ENCODE measurements at regions not wholly inside any gene's neighbourhood (a gene's known extent, or its start where the extent isn't known, plus 50 kb on each side); places are given as distances from the start of the nearest gene placed in this dataset.
"Not testable (repeated sequence)": the region's sequence is repeated elsewhere in the genome, so short reads cannot be mapped to it uniquely, and the experiment has no call there.

DNA sequence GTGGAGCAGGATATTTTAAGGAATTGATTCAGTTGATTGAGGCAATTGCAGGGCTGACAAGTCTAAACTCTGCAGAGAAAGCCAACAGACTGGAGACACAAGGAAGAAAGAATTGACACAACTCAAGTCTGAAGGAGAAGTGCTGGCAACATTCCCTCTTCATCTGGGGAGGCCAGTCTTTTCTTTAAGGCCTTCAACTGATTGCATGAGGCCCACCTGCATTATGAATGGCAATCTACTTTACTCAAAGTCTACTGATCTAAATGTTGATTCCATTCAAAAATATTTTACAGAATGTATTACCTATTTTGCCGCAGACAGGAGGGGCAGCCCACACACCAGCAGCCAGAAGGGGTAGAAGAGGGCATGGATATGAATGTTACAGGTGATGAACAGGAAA is 425.2 kb downstream of the PCDH10 start:
- H3K36me3 ChIP-seq (ENCODE audit: insufficient read depth, low read length): no peaks in the 10 kb centered on the region
- H3K79me2 ChIP-seq (ENCODE audit: control insufficient read depth, insufficient read depth, low read length, unreplicated experiment): no peaks in the 10 kb centered on the region
- H3K27me3 ChIP-seq (ENCODE audit: insufficient read depth, low read length): no peaks in the 10 kb centered on the region
- no peak overlapping the region for H3K27ac ChIP-seq (ENCODE audit: low read depth, low read length)
- no peak overlapping the region for H3K4me3 ChIP-seq (ENCODE audit: low read depth, low read length)
- H3K4me1 ChIP-seq (ENCODE audit: control insufficient read depth, insufficient read depth, low read length, unreplicated experiment): no peaks in the 10 kb centered on the region
- no peak overlapping the region for H2AFZ ChIP-seq (ENCODE audit: low read length, unreplicated experiment)

DNA sequence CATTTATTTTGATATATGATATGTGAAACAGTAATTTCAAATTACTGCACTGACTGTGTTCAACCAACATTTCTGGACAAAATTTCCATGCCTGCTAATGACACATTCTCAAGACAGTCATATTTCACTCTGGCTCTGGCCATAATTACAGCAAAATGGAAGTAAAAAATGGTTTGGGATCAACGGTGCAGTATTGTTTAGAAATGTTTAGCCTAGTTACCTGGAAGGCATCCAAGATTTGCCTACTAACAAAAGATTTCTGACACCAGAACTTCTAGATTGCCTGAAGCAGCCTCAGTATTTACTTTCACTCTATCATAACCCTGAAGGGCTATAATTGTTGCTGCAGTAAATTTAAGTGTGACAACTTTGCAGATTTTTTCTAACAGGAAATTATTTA is 416.3 kb downstream of the PCDH10 start:
- Histone ChIP-seq H2AFZ (ENCODE audit: low read length, unreplicated experiment) (no peak overlapping the region), H3K4me1 (ENCODE audit: control insufficient read depth, insufficient read depth, low read length, unreplicated experiment) (no peaks in the 10 kb centered on the region), H3K27me3 (ENCODE audit: insufficient read depth, low read length) (no peaks in the 10 kb centered on the region), H3K79me2 (ENCODE audit: control insufficient read depth, insufficient read depth, low read length, unreplicated experiment) (no peaks in the 10 kb centered on the region), H3K27ac (ENCODE audit: low read depth, low read length) (no peak overlapping the region), H3K4me3 (ENCODE audit: low read depth, low read length) (no peak overlapping the region), H3K36me3 (ENCODE audit: insufficient read depth, low read length) (no peaks in the 10 kb centered on the region)

DNA sequence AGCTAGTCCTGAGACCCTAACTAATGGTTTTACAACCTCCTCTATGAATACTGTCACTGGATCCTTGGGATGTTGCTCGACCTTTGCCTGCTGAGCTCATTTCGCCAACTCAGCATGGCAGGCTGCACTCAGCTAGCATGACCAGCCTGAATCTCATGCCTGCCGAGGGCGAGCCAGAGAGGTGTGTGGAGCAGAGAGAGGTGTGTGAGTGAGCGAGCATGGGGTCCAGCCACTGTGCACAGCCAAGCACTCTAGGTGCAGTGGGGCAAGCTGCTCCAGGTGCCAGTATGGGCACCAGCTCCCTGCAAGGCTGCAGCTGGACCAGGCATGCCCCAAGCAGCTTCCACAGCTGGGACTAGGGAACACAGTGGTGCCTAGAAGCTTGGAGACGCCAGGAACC is 410.9 kb downstream of the PCDH10 start:
- Histone ChIP-seq H3K36me3 (ENCODE audit: insufficient read depth, low read length) (no peaks in the 10 kb centered on the region), H3K79me2 (ENCODE audit: control insufficient read depth, insufficient read depth, low read length, unreplicated experiment) (no peaks in the 10 kb centered on the region), H3K4me3 (ENCODE audit: low read depth, low read length) (no peak overlapping the region), H2AFZ (ENCODE audit: low read length, unreplicated experiment) (no peak overlapping the region), H3K4me1 (ENCODE audit: control insufficient read depth, insufficient read depth, low read length, unreplicated experiment) (no peaks in the 10 kb centered on the region), H3K27ac (ENCODE audit: low read depth, low read length) (no peak overlapping the region), H3K27me3 (ENCODE audit: insufficient read depth, low read length) (no peaks in the 10 kb centered on the region)

DNA sequence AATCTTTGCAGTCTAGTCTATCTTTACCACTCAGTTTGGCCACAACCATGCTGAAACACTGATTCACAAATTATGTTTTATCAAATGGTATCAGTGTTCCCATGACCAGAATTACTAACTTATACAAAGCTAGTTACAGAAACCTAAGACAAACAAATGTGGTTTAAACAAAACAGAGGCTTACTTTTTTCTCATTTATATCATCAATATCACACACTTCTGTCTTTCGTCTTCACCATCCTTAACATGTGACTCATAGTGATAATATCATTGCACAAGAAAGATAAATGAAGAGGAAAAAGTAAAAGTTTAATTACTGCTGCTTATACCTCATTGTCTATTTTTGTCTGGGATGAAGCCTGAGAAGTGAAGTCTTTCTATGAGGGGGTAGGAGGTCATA is 406.6 kb downstream of the PCDH10 start:
- Histone ChIP-seq H3K79me2 (ENCODE audit: control insufficient read depth, insufficient read depth, low read length, unreplicated experiment) (no peaks in the 10 kb centered on the region), H3K4me3 (ENCODE audit: low read depth, low read length) (no peak overlapping the region), H3K27me3 (ENCODE audit: insufficient read depth, low read length) (no peaks in the 10 kb centered on the region), H2AFZ (ENCODE audit: low read length, unreplicated experiment) (no peak overlapping the region), H3K27ac (ENCODE audit: low read depth, low read length) (no peak overlapping the region), H3K36me3 (ENCODE audit: insufficient read depth, low read length) (no peaks in the 10 kb centered on the region), H3K4me1 (ENCODE audit: control insufficient read depth, insufficient read depth, low read length, unreplicated experiment) (no peaks in the 10 kb centered on the region)

DNA sequence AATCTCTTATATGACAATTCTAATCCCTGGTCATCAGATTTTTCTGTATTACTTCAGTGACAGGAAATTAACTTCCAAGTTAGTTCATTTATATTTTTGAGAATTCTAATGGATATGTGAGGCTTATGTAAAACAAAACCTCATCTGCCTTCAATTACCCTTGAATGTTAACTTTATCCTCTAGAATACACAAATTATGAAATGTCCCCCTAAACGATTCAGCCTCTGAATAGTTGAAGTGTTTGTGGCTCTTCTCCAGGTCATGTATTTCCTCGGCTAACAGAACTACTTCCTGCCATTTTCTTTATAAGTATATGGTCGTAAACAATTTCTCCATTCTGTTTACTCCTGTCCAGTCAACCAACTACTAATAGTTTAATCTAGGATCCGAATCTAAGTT is 401.3 kb downstream of the PCDH10 start:
- no peak overlapping the region for H3K4me3 ChIP-seq (ENCODE audit: low read depth, low read length)
- no peak overlapping the region for H3K27ac ChIP-seq (ENCODE audit: low read depth, low read length)
- no peaks in the 10 kb centered on the region for H3K79me2 ChIP-seq (ENCODE audit: control insufficient read depth, insufficient read depth, low read length, unreplicated experiment)
- no peak overlapping the region for H2AFZ ChIP-seq (ENCODE audit: low read length, unreplicated experiment)
- no peaks in the 10 kb centered on the region for H3K27me3 ChIP-seq (ENCODE audit: insufficient read depth, low read length)
- H3K36me3 ChIP-seq (ENCODE audit: insufficient read depth, low read length): no peaks in the 10 kb centered on the region
- H3K4me1 ChIP-seq (ENCODE audit: control insufficient read depth, insufficient read depth, low read length, unreplicated experiment): no peaks in the 10 kb centered on the region

DNA sequence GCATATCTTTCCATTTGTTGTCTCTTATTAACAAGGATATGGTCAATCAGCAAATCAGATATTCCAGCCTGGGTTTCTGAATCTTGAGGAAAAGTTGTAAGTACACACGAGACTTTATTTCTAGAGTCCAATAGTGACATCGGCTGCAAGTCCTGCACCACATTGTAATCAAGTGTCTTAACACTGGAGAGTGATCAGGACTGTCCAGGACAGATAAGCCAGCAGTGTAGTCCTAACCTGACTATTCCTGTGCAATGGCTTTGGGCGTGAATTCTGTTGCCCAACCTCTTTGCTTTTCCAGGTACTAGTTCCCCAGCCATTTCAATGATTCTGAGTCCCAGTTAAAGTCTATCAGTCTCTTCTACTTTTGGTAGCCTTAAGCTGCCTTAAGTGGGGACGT is 395.0 kb downstream of the PCDH10 start:
- Histone ChIP-seq H3K4me1 (ENCODE audit: control insufficient read depth, insufficient read depth, low read length, unreplicated experiment) (no peaks in the 10 kb centered on the region), H3K4me3 (ENCODE audit: low read depth, low read length) (no peak overlapping the region), H3K36me3 (ENCODE audit: insufficient read depth, low read length) (no peaks in the 10 kb centered on the region), H3K27ac (ENCODE audit: low read depth, low read length) (no peak overlapping the region), H3K27me3 (ENCODE audit: insufficient read depth, low read length) (no peaks in the 10 kb centered on the region), H2AFZ (ENCODE audit: low read length, unreplicated experiment) (no peak overlapping the region), H3K79me2 (ENCODE audit: control insufficient read depth, insufficient read depth, low read length, unreplicated experiment) (no peaks in the 10 kb centered on the region)

DNA sequence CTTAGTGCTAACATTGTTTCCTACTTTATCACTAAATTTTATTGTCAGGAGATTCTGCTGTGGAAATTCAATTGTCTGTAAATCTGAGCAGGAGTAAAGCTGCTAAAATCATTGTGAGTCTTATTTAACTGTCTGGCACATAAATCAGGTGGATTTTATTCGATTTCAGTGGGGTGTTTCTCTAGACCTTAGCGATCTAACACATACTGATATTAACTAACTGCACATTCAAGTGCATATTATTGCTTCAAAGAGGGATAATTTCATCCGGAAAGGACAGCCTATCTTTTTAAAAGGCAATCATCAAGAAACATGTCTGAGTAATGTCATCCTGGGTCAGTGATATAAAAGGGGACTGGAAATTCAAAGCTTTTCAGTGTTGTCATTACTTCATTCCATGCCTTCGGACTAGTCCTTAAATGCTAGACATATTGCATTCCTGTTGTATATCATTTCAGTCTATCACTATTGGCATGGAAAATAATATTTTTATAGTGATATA is 388.7 kb downstream of the PCDH10 start:
- Histone ChIP-seq H3K4me1 (ENCODE audit: control insufficient read depth, insufficient read depth, low read length, unreplicated experiment) (no peaks in the 10 kb centered on the region), H3K27me3 (ENCODE audit: insufficient read depth, low read length) (no peaks in the 10 kb centered on the region), H2AFZ (ENCODE audit: low read length, unreplicated experiment) (no peak overlapping the region), H3K36me3 (ENCODE audit: insufficient read depth, low read length) (no peaks in the 10 kb centered on the region), H3K27ac (ENCODE audit: low read depth, low read length) (no peak overlapping the region), H3K4me3 (ENCODE audit: low read depth, low read length) (no peak overlapping the region), H3K79me2 (ENCODE audit: control insufficient read depth, insufficient read depth, low read length, unreplicated experiment) (no peaks in the 10 kb centered on the region)

DNA sequence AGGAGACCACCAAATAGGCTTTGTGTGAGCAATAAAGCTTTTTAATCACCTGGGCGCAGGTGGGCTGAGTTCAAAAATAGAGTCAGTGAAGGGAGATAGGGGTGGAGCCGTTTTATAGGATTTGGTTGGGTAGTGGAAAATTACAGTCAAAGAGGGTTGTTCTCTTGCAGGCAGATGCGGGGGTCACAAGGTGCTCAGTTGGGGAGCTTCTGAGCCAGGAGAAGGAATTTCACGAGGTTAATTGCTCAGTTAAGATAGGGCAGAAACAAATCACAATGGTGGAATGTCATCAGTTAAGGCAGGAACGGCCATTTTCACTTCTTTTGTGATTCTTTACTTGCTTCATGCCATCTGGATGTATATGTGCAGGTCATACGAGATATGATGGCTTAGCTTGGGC is 385.1 kb downstream of the PCDH10 start:
- H2AFZ ChIP-seq (ENCODE audit: low read length, unreplicated experiment); H3K36me3 ChIP-seq (ENCODE audit: insufficient read depth, low read length); H3K4me3 ChIP-seq (ENCODE audit: low read depth, low read length); H3K27me3 ChIP-seq (ENCODE audit: insufficient read depth, low read length); H3K79me2 ChIP-seq (ENCODE audit: control insufficient read depth, insufficient read depth, low read length, unreplicated experiment); H3K4me1 ChIP-seq (ENCODE audit: control insufficient read depth, insufficient read depth, low read length, unreplicated experiment); H3K27ac ChIP-seq (ENCODE audit: low read depth, low read length): not testable (repeated sequence)

DNA sequence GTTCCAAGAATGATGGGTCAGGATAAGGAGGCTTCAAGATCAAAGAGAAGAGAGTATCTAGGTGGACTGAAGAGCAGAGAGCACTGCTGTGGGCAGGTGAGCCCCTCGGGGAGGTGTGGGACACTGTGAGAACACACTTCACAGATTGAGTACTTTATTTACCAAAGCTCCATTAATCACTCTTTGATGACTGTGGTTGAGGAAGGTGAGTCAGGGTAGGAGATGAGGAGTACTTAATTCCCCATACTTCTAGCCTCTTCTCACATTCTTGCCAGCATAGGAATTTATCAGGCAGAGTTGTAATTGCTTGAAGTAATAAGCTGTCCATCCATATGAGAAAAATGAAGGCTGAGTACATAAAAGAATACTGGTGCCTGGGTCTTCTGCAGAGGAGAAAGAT is 375.3 kb downstream of the PCDH10 start:
- H3K4me3 ChIP-seq (ENCODE audit: low read depth, low read length): no peak overlapping the region
- H3K4me1 ChIP-seq (ENCODE audit: control insufficient read depth, insufficient read depth, low read length, unreplicated experiment): no peaks in the 10 kb centered on the region
- no peaks in the 10 kb centered on the region for H3K27me3 ChIP-seq (ENCODE audit: insufficient read depth, low read length)
- no peak overlapping the region for H2AFZ ChIP-seq (ENCODE audit: low read length, unreplicated experiment)
- no peaks in the 10 kb centered on the region for H3K36me3 ChIP-seq (ENCODE audit: insufficient read depth, low read length)
- no peaks in the 10 kb centered on the region for H3K79me2 ChIP-seq (ENCODE audit: control insufficient read depth, insufficient read depth, low read length, unreplicated experiment)
- H3K27ac ChIP-seq (ENCODE audit: low read depth, low read length): no peak overlapping the region

DNA sequence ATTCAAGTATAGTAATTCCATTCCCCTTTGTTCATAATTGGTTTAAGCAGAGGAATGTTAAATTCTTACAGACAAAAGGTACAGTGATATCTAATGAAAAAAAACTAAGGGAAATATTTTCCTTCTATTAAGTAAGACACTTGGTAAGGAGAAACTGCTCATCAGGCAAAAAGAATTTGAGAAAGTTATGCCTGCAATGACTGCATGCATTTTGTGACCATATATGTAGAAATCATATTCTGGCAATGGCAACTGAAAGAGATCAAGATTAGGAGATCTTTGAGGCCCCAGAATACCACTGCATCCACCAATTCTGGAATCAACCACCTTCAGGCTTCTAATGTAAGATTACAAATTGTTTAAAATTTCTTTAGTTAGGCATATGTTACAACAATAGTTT is 364.8 kb downstream of the PCDH10 start:
- Histone ChIP-seq H3K4me1 (ENCODE audit: control insufficient read depth, insufficient read depth, low read length, unreplicated experiment) (no peaks in the 10 kb centered on the region), H3K27me3 (ENCODE audit: insufficient read depth, low read length) (no peaks in the 10 kb centered on the region), H3K4me3 (ENCODE audit: low read depth, low read length) (no peak overlapping the region), H3K79me2 (ENCODE audit: control insufficient read depth, insufficient read depth, low read length, unreplicated experiment) (no peaks in the 10 kb centered on the region), H3K27ac (ENCODE audit: low read depth, low read length) (no peak overlapping the region), H2AFZ (ENCODE audit: low read length, unreplicated experiment) (no peak overlapping the region), H3K36me3 (ENCODE audit: insufficient read depth, low read length) (no peaks in the 10 kb centered on the region)

DNA sequence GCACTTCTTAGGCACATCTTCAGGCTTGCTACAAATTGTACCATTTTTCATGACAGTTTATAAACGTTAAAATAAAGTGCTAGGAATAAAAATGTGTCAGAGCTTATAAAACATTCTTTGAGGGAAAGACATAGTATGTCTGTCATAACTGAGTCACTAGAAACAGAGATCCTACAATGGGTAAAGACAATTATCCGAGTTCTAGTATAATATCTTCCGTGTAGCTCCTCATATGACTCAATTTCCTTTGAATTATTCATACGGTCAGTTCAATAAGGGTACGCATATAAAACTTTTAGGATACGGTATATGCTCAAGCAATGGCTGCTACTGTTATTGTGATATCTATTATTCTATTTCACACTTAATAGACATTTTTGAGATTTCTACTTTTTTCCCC is 349.1 kb downstream of the PCDH10 start:
- no peak overlapping the region for H2AFZ ChIP-seq (ENCODE audit: low read length, unreplicated experiment)
- H3K79me2 ChIP-seq (ENCODE audit: control insufficient read depth, insufficient read depth, low read length, unreplicated experiment): no peaks in the 10 kb centered on the region
- H3K36me3 ChIP-seq (ENCODE audit: insufficient read depth, low read length): no peaks in the 10 kb centered on the region
- no peak overlapping the region for H3K4me3 ChIP-seq (ENCODE audit: low read depth, low read length)
- H3K27me3 ChIP-seq (ENCODE audit: insufficient read depth, low read length): no peaks in the 10 kb centered on the region
- no peaks in the 10 kb centered on the region for H3K4me1 ChIP-seq (ENCODE audit: control insufficient read depth, insufficient read depth, low read length, unreplicated experiment)
- no peak overlapping the region for H3K27ac ChIP-seq (ENCODE audit: low read depth, low read length)

DNA sequence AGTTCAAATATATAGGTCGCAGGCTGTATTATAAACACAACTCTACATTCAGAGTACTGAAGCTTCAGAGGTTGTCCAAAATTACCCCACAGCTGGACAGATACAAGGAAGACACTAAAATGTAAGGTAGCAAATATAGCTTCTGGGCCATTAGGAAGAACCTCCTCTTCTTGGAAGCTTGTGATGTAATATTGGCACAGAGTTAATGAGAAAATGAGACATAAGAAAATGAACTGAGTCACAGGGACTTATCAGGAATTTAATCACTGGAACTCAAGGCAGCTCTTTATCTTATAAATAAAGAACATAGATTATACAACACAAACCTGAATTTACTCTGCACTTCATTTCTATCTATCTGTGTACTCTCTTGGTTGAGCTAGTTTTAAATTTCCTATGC is 344.7 kb downstream of the PCDH10 start:
- Histone ChIP-seq H3K27ac (ENCODE audit: low read depth, low read length) (no peak overlapping the region), H3K36me3 (ENCODE audit: insufficient read depth, low read length) (no peaks in the 10 kb centered on the region), H3K4me3 (ENCODE audit: low read depth, low read length) (no peak overlapping the region), H3K79me2 (ENCODE audit: control insufficient read depth, insufficient read depth, low read length, unreplicated experiment) (no peaks in the 10 kb centered on the region), H3K27me3 (ENCODE audit: insufficient read depth, low read length) (no peaks in the 10 kb centered on the region), H3K4me1 (ENCODE audit: control insufficient read depth, insufficient read depth, low read length, unreplicated experiment) (no peaks in the 10 kb centered on the region), H2AFZ (ENCODE audit: low read length, unreplicated experiment) (no peak overlapping the region)

All from ACC112 (cell line).